Hematopoietic multipotent progenitor cell (in vitro differentiated cells): ENCODE measurements at regions not wholly inside any gene's neighbourhood (a gene's known extent, or its start where the extent isn't known, plus 50 kb on each side); places are given as distances from the start of the nearest gene placed in this dataset.

ENCODE experiments used
- DNase-seq, 3 donors: peaks; one replicate each; pipeline ENCODE4 v3.0.0-alpha.2; 2011 to 2015; ENCODE audit warnings: low read depth in 2 of 3, low spot score in 2 of 3

GRCh38 chr4:135833529-135833928 is 1631.9 kb upstream of the PABPC4L start:
- DNase-seq, result no peak

- DNase-seq, result no peak
Measured at GRCh38 chr4:135824759-135825296, 1623.2 kb upstream of the PABPC4L start.

GRCh38 chr4:135804785-135805184 is 1603.2 kb upstream of the PABPC4L start:
- no peak for DNase-seq

- no peak for DNase-seq
Measured at GRCh38 chr4:135777361-135777760, 1575.8 kb upstream of the PABPC4L start.

- no peak for DNase-seq
Measured at GRCh38 chr4:135775909-135776308, 1574.3 kb upstream of the PABPC4L start.

DNA sequence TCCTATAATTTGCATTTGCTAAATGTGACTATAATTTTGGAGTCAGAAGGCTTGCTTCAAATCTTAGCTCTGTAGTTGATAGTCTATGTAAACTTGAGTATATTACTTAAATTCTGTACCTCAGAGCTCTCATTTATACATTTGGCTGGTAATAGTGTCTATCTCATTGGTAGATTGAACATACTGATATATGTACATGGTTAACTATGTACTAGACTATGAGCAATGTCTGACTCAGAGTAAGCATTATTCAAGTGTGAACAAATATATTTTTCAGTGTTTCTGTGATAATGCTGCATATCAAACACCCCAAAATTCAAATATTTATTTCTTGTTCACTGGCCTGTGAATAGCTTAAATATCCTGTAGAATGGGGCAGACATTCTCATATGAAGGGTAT is 1568.9 kb upstream of the PABPC4L start:
- no peak for DNase-seq

GRCh38 chr4:135744928-135745327 is 1543.3 kb upstream of the PABPC4L start:
- no peak for DNase-seq

- no peak for DNase-seq
Measured at GRCh38 chr4:135741583-135741982, 1540.0 kb upstream of the PABPC4L start.

DNA sequence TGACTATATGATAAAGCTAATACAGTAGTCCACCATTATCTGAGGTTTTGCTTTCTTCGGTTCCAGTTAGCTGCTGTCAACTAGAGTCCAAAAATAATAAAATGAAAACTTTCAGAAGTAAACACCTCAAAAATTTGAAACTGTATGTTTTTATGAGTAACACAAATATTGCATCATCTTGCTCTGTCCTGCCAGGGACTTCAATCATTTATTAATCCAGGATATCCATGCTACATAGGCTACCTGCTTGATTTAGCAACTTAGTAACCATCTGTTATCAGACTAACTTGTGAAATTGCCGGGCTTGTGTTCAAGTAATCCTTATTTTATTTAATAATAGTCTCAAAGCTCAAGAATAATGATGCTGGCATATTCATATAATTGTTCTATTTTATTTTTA is 1537.8 kb upstream of the PABPC4L start:
- no peak for DNase-seq

DNA sequence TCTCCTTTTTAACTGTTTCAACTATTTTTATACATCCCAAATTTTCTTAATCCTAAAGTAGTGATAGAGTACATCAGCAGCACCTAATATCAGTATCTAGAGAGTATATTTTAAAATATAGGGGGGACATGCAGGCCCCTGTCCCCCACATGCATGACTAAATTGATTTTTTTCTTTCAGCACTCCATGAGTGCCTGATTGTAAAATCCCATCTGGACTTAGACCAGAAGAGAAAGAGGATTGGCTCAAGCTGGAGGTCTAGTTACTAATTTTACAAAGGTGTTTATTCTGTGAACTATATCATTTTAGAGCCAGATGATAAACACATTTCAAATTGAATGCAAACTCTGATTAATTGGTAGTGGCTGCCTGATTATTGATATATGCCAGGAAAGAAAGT is 1533.9 kb upstream of the PABPC4L start:
- no peak for DNase-seq

GRCh38 chr4:135732448-135732847 is 1530.9 kb upstream of the PABPC4L start:
- no peak for DNase-seq

DNA sequence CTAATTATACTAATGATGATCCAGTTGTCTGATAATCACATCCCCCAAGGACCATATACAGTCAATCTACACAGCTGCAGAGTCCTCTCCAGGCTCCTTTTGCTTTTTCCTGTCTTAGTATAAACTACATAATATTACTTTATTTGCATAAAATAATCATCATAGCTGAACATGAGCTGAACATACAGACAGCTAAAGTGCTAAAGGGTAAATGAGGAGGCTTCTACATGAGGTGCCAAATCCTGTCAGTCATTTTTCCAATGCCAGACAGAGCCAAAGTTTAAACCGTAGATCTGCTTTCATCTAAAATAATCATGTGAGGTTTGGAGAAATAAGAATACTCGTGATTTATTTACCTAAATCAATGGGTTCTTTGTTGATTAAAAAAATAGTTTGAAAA is 1530.1 kb upstream of the PABPC4L start:
- no peak for DNase-seq

GRCh38 chr4:135724421-135724820 is 1522.8 kb upstream of the PABPC4L start:
- no peak for DNase-seq

- DNase-seq, result no peak
Measured at GRCh38 chr4:135718019-135718418, 1516.4 kb upstream of the PABPC4L start.

DNA sequence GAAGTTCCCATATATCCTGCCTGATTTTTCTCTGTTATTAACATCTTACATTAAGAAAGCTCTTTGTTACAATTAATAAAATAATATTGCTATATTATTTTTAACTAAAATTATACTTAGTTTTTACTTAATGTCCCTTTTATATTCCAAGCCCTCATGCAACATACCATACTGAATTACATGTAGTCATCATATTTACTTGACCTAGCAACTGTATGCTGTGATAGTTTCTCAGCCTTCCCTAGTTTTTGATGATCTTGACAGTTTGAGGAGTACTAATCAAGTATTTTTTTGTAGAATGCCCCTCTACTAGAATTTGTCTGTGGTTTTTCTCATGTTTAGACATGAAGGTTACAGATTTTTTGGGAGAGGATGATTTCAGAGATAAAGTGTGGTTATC is 1503.8 kb upstream of the PABPC4L start:
- no peak for DNase-seq

- no peak for DNase-seq
Measured at GRCh38 chr4:135694066-135694465, 1492.5 kb upstream of the PABPC4L start.

DNA sequence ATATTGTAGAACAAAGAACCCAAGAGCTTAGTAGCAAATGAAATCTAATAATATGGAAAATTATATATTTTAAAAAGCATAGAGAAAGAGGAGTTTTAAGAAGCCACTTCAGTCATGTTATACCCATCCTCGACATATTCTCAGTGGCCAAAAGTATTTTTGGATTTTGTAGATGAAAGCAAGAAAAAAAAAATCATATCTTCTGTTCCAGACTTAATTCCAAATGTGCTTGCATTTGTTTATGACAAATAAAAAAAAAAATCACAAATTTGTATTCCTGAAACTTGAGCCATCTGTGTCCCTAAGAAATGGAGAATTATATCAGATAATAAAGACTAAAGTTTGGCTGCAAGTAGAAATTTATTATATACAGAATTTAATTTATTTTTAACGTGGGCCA is 1482.4 kb upstream of the PABPC4L start:
- no peak for DNase-seq

DNA sequence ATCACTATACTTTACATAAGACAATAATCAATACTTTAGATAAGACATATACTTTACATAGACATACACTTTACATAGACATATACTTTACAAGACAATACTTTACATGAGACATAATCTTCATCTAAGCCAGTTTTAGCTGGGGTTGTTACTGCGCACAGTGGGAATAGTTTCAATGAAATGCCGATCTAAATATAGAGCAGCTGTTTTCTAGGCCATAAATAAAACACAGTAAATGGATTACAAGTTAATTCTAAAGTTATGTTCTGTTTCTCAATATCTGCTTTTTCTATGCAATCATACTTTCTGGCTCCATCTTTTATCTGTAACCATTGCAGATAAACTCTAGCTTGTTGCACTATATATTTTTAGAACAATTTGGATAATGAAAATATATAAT is 1470.6 kb upstream of the PABPC4L start:
- DNase-seq, result no peak

DNA sequence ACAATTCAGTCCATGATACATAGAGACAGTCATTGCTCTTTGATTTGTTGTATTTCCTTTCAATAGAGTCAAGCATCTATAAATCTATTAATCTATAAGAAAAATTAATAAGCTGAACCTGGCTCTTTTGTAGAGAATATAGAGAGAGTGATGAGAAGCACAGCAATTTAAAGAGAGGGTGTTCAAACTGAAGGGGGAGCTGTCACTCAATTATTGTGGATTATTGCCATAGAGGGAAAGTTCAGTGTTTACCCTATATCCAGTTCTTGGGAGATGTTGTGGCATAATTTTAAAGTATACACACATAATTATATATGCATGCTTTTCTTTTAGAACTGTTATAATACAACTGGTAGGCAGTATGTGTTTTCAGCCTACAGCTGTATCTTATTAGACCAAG is 1469.0 kb upstream of the PABPC4L start:
- DNase-seq, result no peak
